ENCODE measurements at regions not wholly inside any gene's neighbourhood (a gene's known extent, or its start where the extent isn't known, plus 50 kb on each side); places are given as distances from the start of the nearest gene placed in this dataset.
"Not testable (repeated sequence)": the region's sequence is repeated elsewhere in the genome, so short reads cannot be mapped to it uniquely, and the experiment has no call there.

DNA sequence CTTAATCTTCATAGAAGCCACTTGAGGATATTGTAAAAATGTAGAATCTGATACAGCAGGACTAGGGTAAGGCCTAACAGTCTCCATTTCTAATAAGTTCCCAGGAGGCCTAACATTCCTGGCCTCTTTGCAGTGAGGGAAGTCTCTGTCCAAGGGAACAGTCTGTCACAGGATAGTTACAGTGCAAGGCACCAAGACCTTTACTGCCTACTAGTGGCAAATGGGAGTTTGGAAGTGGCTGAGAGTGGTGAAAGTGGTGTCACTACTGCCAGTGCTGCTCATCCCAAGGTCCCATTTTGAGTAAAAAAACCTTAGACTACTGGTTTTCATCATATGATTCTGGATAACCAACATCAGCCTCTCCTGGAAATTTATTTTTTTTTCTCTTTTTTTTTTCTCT is 619.5 kb upstream of the SEMA3D start:
- in situ Hi-C loops (cut with HindIII; ENCODE audit: low sequenced_read_pairs), result no loop called here

DNA sequence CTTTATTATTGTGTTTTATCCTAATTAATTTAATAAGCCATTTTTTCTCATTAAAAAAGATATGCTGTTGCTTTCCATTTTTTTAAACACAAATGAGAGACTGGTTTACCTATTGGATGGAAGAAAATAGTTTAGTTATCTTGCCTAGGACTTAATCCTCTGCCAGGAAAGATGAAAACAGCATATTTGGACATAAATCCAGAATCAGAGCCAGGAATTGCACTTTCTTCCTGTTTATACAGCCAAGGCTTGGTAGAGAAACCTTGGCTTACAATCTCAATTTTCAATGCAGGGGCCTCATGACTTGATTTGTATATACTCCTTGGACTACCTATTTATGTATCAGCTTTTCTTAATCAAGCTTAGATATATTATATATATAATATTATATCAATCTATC is 618.8 kb upstream of the SEMA3D start:
- in situ Hi-C loops (cut with HindIII; ENCODE audit: low sequenced_read_pairs), result no loop called here

DNA sequence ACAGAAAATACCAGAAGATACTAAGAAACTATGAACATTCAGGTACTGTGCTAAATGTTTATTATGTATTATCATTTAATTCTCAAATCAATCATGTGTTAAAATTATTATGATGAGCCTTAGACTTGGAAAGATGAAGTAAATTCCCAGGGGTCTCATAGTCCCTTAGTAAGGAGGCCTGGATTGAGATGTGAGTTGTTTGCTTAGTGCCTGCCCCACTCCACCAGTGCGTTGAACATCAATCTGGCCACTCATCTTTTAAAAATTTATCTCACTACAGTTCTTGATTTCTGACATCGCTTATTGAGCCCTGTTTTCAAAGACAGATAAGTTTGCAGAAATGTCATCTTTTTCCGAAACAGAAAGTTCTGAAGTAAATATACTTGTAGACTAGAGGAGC is 618.4 kb upstream of the SEMA3D start:
- in situ Hi-C loops (cut with HindIII; ENCODE audit: low sequenced_read_pairs), result no loop called here

- in situ Hi-C loops (cut with HindIII; ENCODE audit: low sequenced_read_pairs), result no loop called here
These were observed 615.4 kb upstream of the SEMA3D start for GRCh38 chr7:85802211-85802610.

GRCh38 chr7:85796956-85797355 is 610.1 kb upstream of the SEMA3D start:
- in situ Hi-C loops (cut with HindIII; ENCODE audit: low sequenced_read_pairs), result loop anchor here (5.0 kb wide), 1 partner anchor 100 kb away; no protein-coding TSS in a partner anchor

DNA sequence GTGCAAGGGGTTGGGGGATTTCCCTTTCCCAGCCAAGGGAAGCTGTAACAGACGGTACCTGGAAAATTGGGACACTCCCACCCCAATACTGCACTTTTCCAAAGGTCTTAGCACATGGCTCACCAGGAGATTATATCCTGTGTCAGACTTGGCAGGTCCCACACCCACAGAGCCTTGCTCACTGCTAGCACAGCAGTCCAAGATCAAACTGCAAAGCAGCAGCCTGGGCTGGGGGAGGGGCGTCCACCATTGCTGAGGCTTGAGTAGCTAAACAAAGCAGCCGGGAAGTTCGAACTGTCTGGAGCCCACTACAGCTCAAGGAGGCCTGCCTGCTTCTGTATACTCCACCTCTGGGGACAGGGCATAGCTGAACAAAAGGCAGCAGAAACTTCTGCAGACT is 604.2 kb upstream of the SEMA3D start:
- in situ Hi-C loops (cut with HindIII; ENCODE audit: low sequenced_read_pairs), result not testable (repeated sequence)

DNA sequence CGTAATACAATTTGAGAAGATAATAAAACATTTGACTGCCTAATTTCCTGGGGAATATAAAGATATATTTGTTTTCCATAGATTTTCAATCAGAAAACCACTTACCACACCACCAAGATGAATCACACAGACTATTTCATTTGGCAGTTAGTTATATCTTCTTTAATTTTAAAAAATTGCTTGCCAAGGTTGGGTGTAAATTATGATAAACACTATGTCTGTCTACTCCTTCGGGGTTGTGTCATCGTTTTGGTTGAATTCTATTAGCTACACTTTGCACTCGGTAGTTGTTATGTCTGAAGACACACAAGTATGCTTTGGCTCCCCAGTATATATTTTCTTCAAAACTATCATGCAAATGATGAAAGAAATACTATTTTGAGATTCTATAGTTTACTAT is 594.8 kb upstream of the SEMA3D start:
- in situ Hi-C loops (cut with HindIII; ENCODE audit: low sequenced_read_pairs), result no loop called here

- in situ Hi-C loops (cut with HindIII; ENCODE audit: low sequenced_read_pairs), result no loop called here
These were observed 590.0 kb upstream of the SEMA3D start for GRCh38 chr7:85776691-85777345.

DNA sequence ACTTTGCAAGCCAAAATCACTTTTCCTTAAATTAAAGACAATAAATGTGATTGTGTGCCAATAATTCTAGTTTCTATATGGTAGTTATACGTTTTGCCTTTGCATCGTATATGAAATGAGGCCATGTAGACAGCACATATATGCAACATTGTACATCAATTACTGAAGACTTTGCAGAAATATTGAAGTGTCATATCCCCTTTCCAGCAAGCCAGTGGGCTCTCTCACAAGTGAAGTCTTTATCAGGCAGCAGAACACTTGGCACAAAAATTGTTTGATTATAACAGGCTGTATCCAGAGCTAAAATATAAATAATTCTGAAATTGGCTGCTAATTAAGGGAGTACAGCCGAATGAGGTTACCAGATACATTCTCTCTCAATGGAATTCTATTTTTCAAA is 588.6 kb upstream of the SEMA3D start:
- in situ Hi-C loops (cut with HindIII; ENCODE audit: low sequenced_read_pairs), result no loop called here

- in situ Hi-C loops (cut with HindIII; ENCODE audit: low sequenced_read_pairs), result no loop called here
These were observed 588.1 kb upstream of the SEMA3D start for GRCh38 chr7:85774986-85775385.

- in situ Hi-C loops (cut with HindIII; ENCODE audit: low sequenced_read_pairs), result no loop called here
These were observed 586.4 kb upstream of the SEMA3D start for GRCh38 chr7:85773116-85773728.

- in situ Hi-C loops (cut with HindIII; ENCODE audit: low sequenced_read_pairs), result no loop called here
These were observed 584.7 kb upstream of the SEMA3D start for GRCh38 chr7:85771516-85771915.

DNA sequence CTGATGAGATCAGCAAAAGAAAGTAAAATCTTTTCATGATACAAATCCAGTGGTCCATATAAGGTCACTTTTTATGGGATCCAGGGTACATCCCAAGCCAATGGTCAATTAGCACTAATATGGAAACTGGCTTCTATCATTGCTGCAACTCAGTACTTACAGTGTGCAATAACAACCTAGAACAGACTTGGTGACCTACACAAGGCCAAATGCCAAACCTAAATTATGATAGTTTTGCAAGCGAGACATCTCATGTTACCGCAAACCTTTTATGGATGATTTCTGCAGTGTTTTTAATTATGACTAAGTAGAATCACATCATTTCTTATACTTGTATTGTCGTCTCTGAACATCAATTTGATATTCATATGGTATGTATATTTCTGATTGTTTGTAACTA is 583.5 kb upstream of the SEMA3D start:
- in situ Hi-C loops (cut with HindIII; ENCODE audit: low sequenced_read_pairs), result no loop called here

DNA sequence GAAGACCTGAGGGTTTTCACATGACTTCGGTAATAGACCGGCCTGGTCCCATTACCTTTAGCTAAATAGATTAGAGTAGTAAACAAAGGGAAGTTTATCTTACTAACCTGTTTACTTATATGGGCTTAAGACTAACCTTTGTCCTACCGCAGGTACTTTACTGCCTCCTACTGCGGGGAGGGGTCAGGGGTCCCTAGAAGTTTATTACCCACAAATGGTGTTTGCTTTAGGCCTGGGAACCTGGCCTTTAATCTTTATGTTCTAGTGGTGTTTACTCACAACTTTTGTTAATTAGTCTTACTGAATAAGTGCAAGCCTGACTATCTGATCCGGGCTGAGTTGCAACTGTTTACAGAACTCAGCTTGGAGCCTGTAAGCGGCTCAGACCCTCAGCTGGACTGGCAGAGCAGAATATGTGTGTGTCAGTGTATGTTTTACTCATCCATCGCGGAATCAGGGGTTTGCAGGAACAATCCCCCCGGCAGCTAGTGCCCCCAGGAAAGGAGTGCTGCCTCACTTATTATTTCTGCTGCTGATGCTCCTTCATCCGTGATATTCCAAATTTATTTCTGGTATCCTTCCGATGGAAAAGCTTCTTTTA is 578.9 kb upstream of the SEMA3D start:
- in situ Hi-C loops (cut with HindIII; ENCODE audit: low sequenced_read_pairs), result no loop called here

DNA sequence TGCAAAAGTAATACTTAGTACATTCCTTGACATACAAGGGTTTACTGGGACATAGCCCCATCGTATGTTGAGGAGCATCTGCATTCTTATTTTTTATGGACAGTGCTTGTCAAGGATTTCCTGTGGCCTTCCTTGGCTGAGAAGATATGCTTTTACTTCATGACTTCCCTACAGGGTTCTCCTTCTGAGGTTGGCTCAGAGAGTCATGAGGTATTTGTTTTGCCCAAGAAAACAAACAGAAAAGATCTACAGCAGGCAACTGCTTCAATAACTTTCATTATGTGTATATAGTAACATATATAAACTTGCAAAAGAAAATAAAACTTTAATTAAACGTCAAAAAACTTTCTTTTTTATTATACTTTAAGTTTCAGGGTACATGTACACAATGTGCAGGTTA is 577.2 kb upstream of the SEMA3D start:
- in situ Hi-C loops (cut with HindIII; ENCODE audit: low sequenced_read_pairs), result no loop called here

GRCh38 chr7:85757348-85757747 is 570.5 kb upstream of the SEMA3D start:
- in situ Hi-C loops (cut with HindIII; ENCODE audit: low sequenced_read_pairs), result no loop called here

DNA sequence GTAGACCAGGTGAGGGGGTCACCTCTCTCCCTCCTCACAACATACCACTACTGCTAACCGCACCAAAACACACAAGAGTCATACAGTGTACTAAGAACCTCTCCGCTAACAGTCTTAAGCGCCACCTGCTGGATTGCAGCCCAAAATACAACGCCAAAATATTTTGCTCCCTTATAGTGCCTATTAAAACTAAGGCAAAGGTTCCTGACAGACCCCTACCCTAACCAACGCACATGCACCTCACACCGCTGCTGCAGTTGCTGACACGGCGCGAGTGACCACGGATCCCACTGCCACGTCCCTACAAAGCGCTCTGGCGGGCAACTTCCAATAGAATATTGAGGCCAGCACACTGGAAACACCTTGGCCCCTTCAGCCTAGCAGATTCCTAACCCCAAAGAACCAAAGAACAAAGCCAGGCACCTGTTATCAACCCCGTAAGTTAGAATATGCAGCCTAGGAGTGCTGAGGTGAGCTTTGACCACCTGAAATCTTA is 563.6 kb upstream of the SEMA3D start:
- in situ Hi-C loops (cut with HindIII; ENCODE audit: low sequenced_read_pairs), result no loop called here

DNA sequence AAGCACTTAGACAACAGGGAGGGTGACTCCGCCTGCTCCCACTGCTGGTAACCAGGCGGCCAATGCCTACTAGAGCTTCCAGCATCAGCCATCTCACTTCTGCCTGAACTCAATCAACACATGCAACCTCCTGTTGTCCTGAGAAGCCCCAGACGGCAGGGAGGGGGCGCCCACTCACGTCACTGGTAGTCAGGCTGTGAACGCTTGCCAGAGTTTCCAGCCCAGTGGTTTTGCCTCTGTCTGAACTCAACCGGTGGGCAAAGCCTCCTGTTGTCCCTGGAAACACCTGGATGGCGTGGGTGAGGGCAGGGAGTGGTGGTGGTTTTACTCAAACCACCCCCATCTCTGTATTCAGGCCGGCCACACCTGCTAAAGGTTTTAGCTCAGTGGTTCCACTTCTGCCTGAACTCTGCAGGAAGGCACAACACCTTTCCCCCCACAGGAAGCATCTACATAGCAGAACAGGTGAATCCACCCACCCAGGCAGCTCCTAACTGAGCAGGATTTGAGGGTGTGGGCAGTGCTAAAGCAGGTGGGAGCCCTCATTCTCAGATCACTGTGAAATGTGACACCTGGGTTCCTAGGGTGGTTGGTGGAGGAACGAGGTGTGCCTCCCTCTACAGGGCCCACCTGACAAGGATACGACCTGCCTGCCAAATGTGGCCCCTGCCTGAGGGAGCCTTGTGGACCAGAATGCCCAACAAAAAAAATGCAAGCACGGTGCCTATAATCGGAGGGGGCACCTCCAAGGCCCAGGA is 563.0 kb upstream of the SEMA3D start:
- in situ Hi-C loops (cut with HindIII; ENCODE audit: low sequenced_read_pairs), result no loop called here

GRCh38 chr7:85748861-85749260 is 562.0 kb upstream of the SEMA3D start:
- in situ Hi-C loops (cut with HindIII; ENCODE audit: low sequenced_read_pairs), result no loop called here

GRCh38 chr7:85737426-85737825 is 550.6 kb upstream of the SEMA3D start:
- in situ Hi-C loops (cut with HindIII; ENCODE audit: low sequenced_read_pairs), result no loop called here

- in situ Hi-C loops (cut with HindIII; ENCODE audit: low sequenced_read_pairs), result no loop called here
These were observed 549.2 kb upstream of the SEMA3D start for GRCh38 chr7:85736085-85736484.

DNA sequence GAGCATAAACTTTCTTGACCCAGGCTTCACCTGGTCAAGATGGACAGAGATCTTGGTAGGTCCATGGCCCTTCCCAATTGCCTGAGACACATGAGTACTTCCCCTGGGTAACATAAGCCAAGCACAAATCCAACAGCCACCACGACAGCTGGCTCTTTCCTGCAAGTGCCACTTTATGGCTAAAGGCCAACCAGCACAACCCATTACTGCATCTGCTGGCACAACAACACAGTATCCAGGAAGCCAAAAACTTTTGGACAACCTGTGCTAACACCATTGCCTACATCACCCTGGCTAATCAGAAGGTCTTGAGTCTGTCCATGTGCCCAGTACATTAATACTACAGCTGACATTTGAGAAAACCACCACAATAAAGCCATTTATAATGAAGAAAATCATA is 548.0 kb upstream of the SEMA3D start:
- in situ Hi-C loops (cut with HindIII; ENCODE audit: low sequenced_read_pairs), result no loop called here

Measured in endothelial cell of hepatic sinusoid (primary cell).